ENCODE measurements at regions not wholly inside any gene's neighbourhood (a gene's known extent, or its start where the extent isn't known, plus 50 kb on each side); places are given as distances from the start of the nearest gene placed in this dataset.
A peak's percentile ranks its signal among the peaks of the same experiment; 100 is the strongest.

GRCh38 chr2:12073217-12073852 is 326.9 kb downstream of the LPIN1 start:
- no peak for ATAC-seq

GRCh38 chr2:12074126-12074844 is 327.9 kb downstream of the LPIN1 start:
- H3K36me3 ChIP-seq (replicated peaks in 1 of 2; ENCODE audit: insufficient read depth in 1 of 2, low read depth in 2 of 2) = no peaks in the 10 kb centered on the region
- H3K27me3 ChIP-seq = no peaks in the 10 kb centered on the region

More at GRCh38 chr2:12073217-12073852, 326.9 kb downstream of the LPIN1 start:
- Histone ChIP-seq H3K27me3 (no peaks in the 10 kb centered on the region), H3K36me3 (replicated peaks in 1 of 2; ENCODE audit: insufficient read depth in 1 of 2, low read depth in 2 of 2) (no peaks in the 10 kb centered on the region), H3K27ac (no peak overlapping the region), H3K9me3 (no peaks in the 10 kb centered on the region), H3K4me1 (no peaks in the 10 kb centered on the region), H3K4me3 (no peak overlapping the region)
- TF ChIP-seq POLR2A (IDR thresholded peaks at IDR 0.05) = no peak
- 68 to 71% methylated on average over 6 of the region's 6 CpGs for WGBS, 2 donors
- intact Hi-C loops (cut with DNase I) = no loop called here
- DNase-seq = no peak

GRCh38 chr2:12074845-12075217 is 328.4 kb downstream of the LPIN1 start:
- no peaks in the 10 kb centered on the region for H3K36me3 ChIP-seq (replicated peaks in 1 of 2; ENCODE audit: insufficient read depth in 1 of 2, low read depth in 2 of 2)
- no peak for TF ChIP-seq POLR2A (IDR thresholded peaks at IDR 0.05)
- no peak for TF ChIP-seq CTCF (IDR thresholded peaks at IDR 0.05)
- no peak overlapping the region for H3K27ac ChIP-seq
- no peaks in the 10 kb centered on the region for H3K27me3 ChIP-seq
- intact Hi-C loops (cut with DNase I) = no loop called here
- no peaks in the 10 kb centered on the region for H3K9me3 ChIP-seq
- ATAC-seq = no peak
- 60 to 63% methylated on average over 2 of the region's 2 CpGs for WGBS, 2 donors
- no peak overlapping the region for H3K4me3 ChIP-seq
- no peaks in the 10 kb centered on the region for H3K4me1 ChIP-seq
- DNase-seq = no peak

More at GRCh38 chr2:12074126-12074844, 327.9 kb downstream of the LPIN1 start:
- 71 to 85% methylated on average over 7 of the region's 7 CpGs for WGBS, 2 donors
- no peaks in the 10 kb centered on the region for H3K9me3 ChIP-seq
- ATAC-seq (no peak), DNase-seq (no peak)
- no peak overlapping the region for H3K27ac ChIP-seq
- TF ChIP-seq POLR2A (IDR thresholded peaks at IDR 0.05) (no peak), CTCF (IDR thresholded peaks at IDR 0.05) (no peak)
- intact Hi-C loops (cut with DNase I) = no loop called here
- H3K4me3 ChIP-seq = no peak overlapping the region
- H3K4me1 ChIP-seq = no peaks in the 10 kb centered on the region

- no peak for ATAC-seq
- Histone ChIP-seq H3K4me3 (no peak overlapping the region), H3K36me3 (replicated peaks in 1 of 2; ENCODE audit: insufficient read depth in 1 of 2, low read depth in 2 of 2) (no peaks in the 10 kb centered on the region), H3K27ac (no peak overlapping the region), H3K27me3 (no peaks in the 10 kb centered on the region), H3K9me3 (no peaks in the 10 kb centered on the region), H3K4me1 (no peaks in the 10 kb centered on the region)
- intact Hi-C loops (cut with DNase I) = no loop called here
- no peak for DNase-seq
- TF ChIP-seq POLR2A (IDR thresholded peaks at IDR 0.05) = no peak
- TF ChIP-seq CTCF (IDR thresholded peaks at IDR 0.05) = no peak
- WGBS, 2 donors = 79 to 82% methylated on average over 3 of the region's 3 CpGs
Observed at GRCh38 chr2:12075603-12076002, 329.2 kb downstream of the LPIN1 start.

- ATAC-seq (no peak), DNase-seq (peak in 3 of 4 donors; percentile 12 to 25 (median 13))
- TF ChIP-seq CTCF (IDR thresholded peaks at IDR 0.05) (no peak), POLR2A (IDR thresholded peaks at IDR 0.05) (no peak)
- Histone ChIP-seq H3K27ac (no peak overlapping the region), H3K4me1 (no peaks in the 10 kb centered on the region), H3K27me3 (no peaks in the 10 kb centered on the region), H3K36me3 (replicated peaks in 1 of 2; ENCODE audit: insufficient read depth in 1 of 2, low read depth in 2 of 2) (no peaks in the 10 kb centered on the region), H3K4me3 (no peak overlapping the region), H3K9me3 (no peaks in the 10 kb centered on the region)
- intact Hi-C loops (cut with DNase I) = no loop called here
- WGBS, 2 donors = 39 to 43% methylated on average over 5 of the region's 5 CpGs
Observed at GRCh38 chr2:12076810-12077209, 330.4 kb downstream of the LPIN1 start.
